Activated T-cell treated with anti-CD3 and anti-CD28 coated beads, Interleukin-2, amount 50 U/mL, for 24 hours (primary cell): ENCODE measurements at regions not wholly inside any gene's neighbourhood (a gene's known extent, or its start where the extent isn't known, plus 50 kb on each side); places are given as distances from the start of the nearest gene placed in this dataset.
"Not testable (repeated sequence)": the region's sequence is repeated elsewhere in the genome, so short reads cannot be mapped to it uniquely, and the experiment has no call there.

ENCODE experiments used
- DNase-seq: peaks from one replicate; pipeline ENCODE4 v3.0.0-alpha.2; 2020
- H3K27ac Mint-ChIP-seq: 2 replicates; pipeline ENCODE4 v1.8.0; 2020; ENCODE audit warnings: mild to moderate bottlenecking, mixed read lengths
- H3K27me3 Mint-ChIP-seq: 2 replicates; pipeline ENCODE4 v1.8.0; 2020; ENCODE audit warnings: mixed read lengths
- H3K36me3 Mint-ChIP-seq: 2 replicates; pipeline ENCODE4 v1.8.0; 2020; ENCODE audit warnings: low read depth, mixed read lengths
- H3K4me1 Mint-ChIP-seq: 2 replicates; pipeline ENCODE4 v1.8.0; 2020; ENCODE audit warnings: low read depth, mixed read lengths
- H3K4me3 Mint-ChIP-seq: 2 replicates; pipeline ENCODE4 v1.8.0; 2020; ENCODE audit warnings: mild to moderate bottlenecking, moderate library complexity, mixed read lengths
- H3K9me3 Mint-ChIP-seq: 2 replicates; pipeline ENCODE4 v1.8.0; 2020; ENCODE audit warnings: mixed read lengths

- no peak overlapping the region for H3K4me3 Mint-ChIP-seq
- H3K36me3 Mint-ChIP-seq = no peaks in the 10 kb centered on the region
- H3K9me3 Mint-ChIP-seq = no peaks in the 10 kb centered on the region
- no peak overlapping the region for H3K27ac Mint-ChIP-seq
- H3K27me3 Mint-ChIP-seq = peaks cover 22% of the 10 kb centered on the region
- DNase-seq = no peak
- H3K4me1 Mint-ChIP-seq = no peaks in the 10 kb centered on the region
These were observed 120.2 kb downstream of the QRSL1 start for GRCh38 chr6:106749609-106750008.

GRCh38 chr6:106748547-106749207, 119.3 kb downstream of the QRSL1 start:
- peaks cover 28% of the 10 kb centered on the region for H3K27me3 Mint-ChIP-seq
- no peak overlapping the region for H3K4me3 Mint-ChIP-seq
- no peak for DNase-seq
- no peak overlapping the region for H3K27ac Mint-ChIP-seq
- H3K36me3 Mint-ChIP-seq = no peaks in the 10 kb centered on the region
- no peaks in the 10 kb centered on the region for H3K9me3 Mint-ChIP-seq
- no peaks in the 10 kb centered on the region for H3K4me1 Mint-ChIP-seq

GRCh38 chr6:106747139-106747538, 117.8 kb downstream of the QRSL1 start:
- Mint-ChIP-seq H3K36me3 (no peaks in the 10 kb centered on the region), H3K27ac (no peak overlapping the region), H3K27me3 (peaks cover 27% of the 10 kb centered on the region), H3K4me3 (no peak overlapping the region), H3K9me3 (no peaks in the 10 kb centered on the region), H3K4me1 (no peaks in the 10 kb centered on the region)
- no peak for DNase-seq

GRCh38 chr6:106746652-106747051, 117.3 kb downstream of the QRSL1 start:
- H3K4me3 Mint-ChIP-seq = no peak overlapping the region
- H3K27ac Mint-ChIP-seq = no peak overlapping the region

GRCh38 chr6:106745824-106746582, 116.6 kb downstream of the QRSL1 start:
- Mint-ChIP-seq H3K36me3 (no peaks in the 10 kb centered on the region), H3K27me3 (peaks cover 28% of the 10 kb centered on the region), H3K9me3 (no peaks in the 10 kb centered on the region), H3K4me1 (no peaks in the 10 kb centered on the region), H3K27ac (no peak overlapping the region), H3K4me3 (no peak overlapping the region)
- DNase-seq = no peak

More at GRCh38 chr6:106746652-106747051, 117.3 kb downstream of the QRSL1 start:
- H3K36me3 Mint-ChIP-seq = no peaks in the 10 kb centered on the region
- H3K9me3 Mint-ChIP-seq = no peaks in the 10 kb centered on the region
- no peak for DNase-seq
- H3K27me3 Mint-ChIP-seq = peaks cover 27% of the 10 kb centered on the region
- no peaks in the 10 kb centered on the region for H3K4me1 Mint-ChIP-seq

GRCh38 chr6:106745197-106745770, 115.9 kb downstream of the QRSL1 start:
- H3K27ac Mint-ChIP-seq = no peak overlapping the region
- no peaks in the 10 kb centered on the region for H3K4me1 Mint-ChIP-seq
- H3K36me3 Mint-ChIP-seq = no peaks in the 10 kb centered on the region
- no peak for DNase-seq
- peaks cover 30% of the 10 kb centered on the region for H3K27me3 Mint-ChIP-seq
- H3K9me3 Mint-ChIP-seq = no peaks in the 10 kb centered on the region
- H3K4me3 Mint-ChIP-seq = no peak overlapping the region

GRCh38 chr6:106744781-106745180, 115.4 kb downstream of the QRSL1 start:
- H3K36me3 Mint-ChIP-seq = no peaks in the 10 kb centered on the region
- H3K4me3 Mint-ChIP-seq = no peak overlapping the region
- no peaks in the 10 kb centered on the region for H3K4me1 Mint-ChIP-seq
- H3K9me3 Mint-ChIP-seq = no peaks in the 10 kb centered on the region
- peaks cover 30% of the 10 kb centered on the region for H3K27me3 Mint-ChIP-seq
- H3K27ac Mint-ChIP-seq = no peak overlapping the region
- DNase-seq = no peak

GRCh38 chr6:106744029-106744428, 114.7 kb downstream of the QRSL1 start:
- peaks cover 30% of the 10 kb centered on the region for H3K27me3 Mint-ChIP-seq
- not testable (repeated sequence) for H3K27ac Mint-ChIP-seq, H3K4me3 Mint-ChIP-seq

GRCh38 chr6:106743612-106744011, 114.2 kb downstream of the QRSL1 start:
- H3K27ac Mint-ChIP-seq = no peak overlapping the region
- H3K4me3 Mint-ChIP-seq = no peak overlapping the region
- peaks cover 31% of the 10 kb centered on the region for H3K27me3 Mint-ChIP-seq
- DNase-seq = no peak
- H3K9me3 Mint-ChIP-seq = no peaks in the 10 kb centered on the region
- no peaks in the 10 kb centered on the region for H3K4me1 Mint-ChIP-seq
- H3K36me3 Mint-ChIP-seq = no peaks in the 10 kb centered on the region

More at GRCh38 chr6:106744029-106744428, 114.7 kb downstream of the QRSL1 start:
- H3K4me1 Mint-ChIP-seq, H3K36me3 Mint-ChIP-seq, H3K9me3 Mint-ChIP-seq, DNase-seq: not testable (repeated sequence)

- H3K27ac Mint-ChIP-seq = no peak overlapping the region
- H3K27me3 Mint-ChIP-seq = peaks cover 33% of the 10 kb centered on the region
- no peaks in the 10 kb centered on the region for H3K36me3 Mint-ChIP-seq
- H3K4me1 Mint-ChIP-seq = no peaks in the 10 kb centered on the region
- no peaks in the 10 kb centered on the region for H3K9me3 Mint-ChIP-seq
- no peak for DNase-seq
- H3K4me3 Mint-ChIP-seq = no peak overlapping the region
These were observed 110.9 kb downstream of the QRSL1 start for GRCh38 chr6:106740287-106740686.

GRCh38 chr6:106739387-106739786, 110.0 kb downstream of the QRSL1 start:
- no peak overlapping the region for H3K4me3 Mint-ChIP-seq
- H3K27ac Mint-ChIP-seq = no peak overlapping the region
- H3K4me1 Mint-ChIP-seq = no peaks in the 10 kb centered on the region

GRCh38 chr6:106736502-106736901, 107.1 kb downstream of the QRSL1 start:
- no peaks in the 10 kb centered on the region for H3K36me3 Mint-ChIP-seq
- H3K9me3 Mint-ChIP-seq = no peaks in the 10 kb centered on the region
- H3K4me1 Mint-ChIP-seq = no peaks in the 10 kb centered on the region
- H3K27ac Mint-ChIP-seq = no peak overlapping the region
- peaks cover 25% of the 10 kb centered on the region for H3K27me3 Mint-ChIP-seq
- DNase-seq = no peak
- H3K4me3 Mint-ChIP-seq = no peak overlapping the region

More at GRCh38 chr6:106739387-106739786, 110.0 kb downstream of the QRSL1 start:
- H3K9me3 Mint-ChIP-seq = no peaks in the 10 kb centered on the region
- peaks cover 27% of the 10 kb centered on the region for H3K27me3 Mint-ChIP-seq
- DNase-seq = no peak
- H3K36me3 Mint-ChIP-seq = no peaks in the 10 kb centered on the region

- Mint-ChIP-seq H3K4me3 (no peak overlapping the region), H3K9me3 (no peaks in the 10 kb centered on the region), H3K27ac (no peak overlapping the region), H3K36me3 (no peaks in the 10 kb centered on the region), H3K4me1 (no peaks in the 10 kb centered on the region), H3K27me3 (peaks cover 22% of the 10 kb centered on the region)
- no peak for DNase-seq
These were observed 106.5 kb downstream of the QRSL1 start for GRCh38 chr6:106735828-106736227.

- Mint-ChIP-seq H3K4me3 (no peak overlapping the region), H3K4me1 (no peaks in the 10 kb centered on the region), H3K27me3 (peaks cover 20% of the 10 kb centered on the region), H3K9me3 (no peaks in the 10 kb centered on the region), H3K27ac (no peak overlapping the region), H3K36me3 (no peaks in the 10 kb centered on the region)
- DNase-seq = no peak
These were observed 105.8 kb downstream of the QRSL1 start for GRCh38 chr6:106735136-106735633.

- H3K9me3 Mint-ChIP-seq = no peaks in the 10 kb centered on the region
- no peak overlapping the region for H3K27ac Mint-ChIP-seq
- no peak for DNase-seq
- no peak overlapping the region for H3K4me3 Mint-ChIP-seq
- no peaks in the 10 kb centered on the region for H3K4me1 Mint-ChIP-seq
- H3K27me3 Mint-ChIP-seq = peaks cover 17% of the 10 kb centered on the region
- no peaks in the 10 kb centered on the region for H3K36me3 Mint-ChIP-seq
These were observed 104.0 kb downstream of the QRSL1 start for GRCh38 chr6:106733386-106733785.
